HG02763 (cell line): ENCODE measurements at regions not wholly inside any gene's neighbourhood (a gene's known extent, or its start where the extent isn't known, plus 50 kb on each side); places are given as distances from the start of the nearest gene placed in this dataset.

ENCODE experiments used
- ATAC-seq: cut with Tn5 transposase; IDR thresholded peaks from one replicate; pipeline ENCODE4 v1.9.1; 2021; ENCODE audit warnings: mild to moderate bottlenecking, moderate library complexity; ENCODE audit not compliant: unreplicated experiment

DNA sequence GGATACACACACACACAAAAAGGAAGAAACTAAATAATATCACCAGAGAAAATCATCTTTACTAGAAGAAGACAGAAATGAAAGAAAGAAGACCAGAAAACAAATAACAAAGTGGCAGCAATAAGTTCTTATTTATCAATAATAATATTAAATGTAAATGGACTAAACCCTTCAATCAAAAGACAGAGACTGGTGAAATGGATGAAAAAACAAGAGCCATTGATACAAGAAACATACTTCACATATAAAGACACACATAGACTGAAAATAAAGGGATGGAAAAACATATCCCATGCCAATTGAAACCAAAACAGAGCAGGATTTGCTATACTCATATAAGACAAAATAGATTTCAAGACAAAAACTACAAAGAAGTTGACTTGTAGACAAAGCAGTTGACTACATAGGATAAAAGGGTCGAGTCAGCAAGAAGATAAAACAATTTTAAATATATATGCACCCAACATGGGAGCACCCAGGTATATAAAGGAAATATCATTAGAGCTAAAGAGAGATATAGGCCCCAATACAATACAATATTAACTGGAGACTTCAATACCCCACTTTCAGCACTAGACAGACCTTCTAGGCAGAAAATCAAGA lies 259.4 kb downstream of the EPM2A start:
- no peak for ATAC-seq

DNA sequence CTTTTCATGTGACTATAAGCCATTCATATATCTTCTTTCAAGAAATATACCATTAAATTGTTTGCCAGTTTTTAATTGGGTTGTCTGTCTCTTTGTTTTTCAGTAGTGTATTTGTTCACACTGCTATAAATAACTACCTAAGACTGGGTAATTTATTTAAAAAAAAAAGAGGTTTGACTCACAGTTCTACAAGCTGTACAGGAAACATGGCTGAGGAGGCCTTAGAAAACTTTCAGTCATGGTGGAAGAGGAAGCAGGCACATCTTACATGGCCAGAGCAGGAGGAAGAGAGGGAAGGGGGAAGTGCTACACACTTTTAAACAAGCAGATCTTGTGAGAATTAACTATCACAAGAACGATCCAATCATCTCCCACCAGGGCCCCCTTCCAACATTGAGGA lies 255.3 kb downstream of the EPM2A start:
- no peak for ATAC-seq

DNA sequence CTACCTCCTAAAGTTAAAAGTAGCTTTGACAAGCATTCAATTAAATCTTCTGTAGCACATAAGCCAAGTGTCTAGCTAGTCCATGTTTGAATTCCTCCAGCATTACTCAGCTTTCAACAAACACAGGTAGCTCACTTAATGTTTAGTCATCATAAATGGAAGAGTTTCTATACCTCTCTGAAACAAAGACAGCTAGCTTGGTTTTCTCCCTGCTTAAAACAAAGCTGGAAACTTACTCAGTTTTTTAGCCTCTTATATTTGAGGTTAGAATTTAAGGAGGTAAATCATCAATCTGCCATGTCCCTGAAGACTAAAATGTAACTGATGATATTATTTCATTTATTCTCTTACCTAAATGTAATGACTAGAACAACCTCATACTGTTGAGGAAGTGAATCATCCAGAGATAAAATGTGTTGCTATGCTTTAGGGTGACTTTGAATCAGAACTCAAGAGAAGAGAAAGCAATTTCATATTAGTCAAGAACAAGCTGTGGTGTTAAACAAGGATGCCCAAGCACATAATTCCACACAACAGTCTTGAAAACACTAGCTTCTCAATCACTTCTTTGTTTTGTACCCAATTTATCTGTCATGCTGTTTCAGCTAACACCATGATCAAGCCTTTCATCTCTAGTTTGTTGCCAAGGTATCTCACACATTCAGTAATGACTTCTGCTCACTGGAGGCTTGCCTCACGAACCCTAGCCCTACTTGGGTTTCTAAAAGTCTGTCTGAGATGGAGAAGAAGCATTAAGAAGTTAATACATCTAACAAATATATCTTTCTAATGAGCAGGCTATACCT lies 251.9 kb downstream of the EPM2A start:
- ATAC-seq = no peak

DNA sequence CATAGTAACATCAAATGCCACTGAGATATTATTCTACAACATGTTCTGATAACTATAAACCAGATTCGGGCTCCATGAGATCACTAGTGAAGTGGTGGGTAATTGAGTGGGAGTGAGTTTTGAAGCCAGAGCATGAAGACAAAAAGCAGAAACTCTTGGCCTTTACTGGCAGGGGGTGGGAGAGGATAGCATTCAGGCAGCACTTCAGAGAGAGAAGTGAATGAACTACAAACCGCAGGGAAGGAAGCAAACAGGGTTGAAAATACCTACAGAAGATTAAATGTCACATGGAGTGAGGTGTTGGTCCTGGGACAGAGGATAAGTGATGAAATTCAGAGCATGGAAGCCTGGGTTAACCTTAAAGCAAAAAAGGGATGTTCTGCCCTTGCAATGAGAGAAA lies 250.0 kb downstream of the EPM2A start:
- ATAC-seq = no peak

DNA sequence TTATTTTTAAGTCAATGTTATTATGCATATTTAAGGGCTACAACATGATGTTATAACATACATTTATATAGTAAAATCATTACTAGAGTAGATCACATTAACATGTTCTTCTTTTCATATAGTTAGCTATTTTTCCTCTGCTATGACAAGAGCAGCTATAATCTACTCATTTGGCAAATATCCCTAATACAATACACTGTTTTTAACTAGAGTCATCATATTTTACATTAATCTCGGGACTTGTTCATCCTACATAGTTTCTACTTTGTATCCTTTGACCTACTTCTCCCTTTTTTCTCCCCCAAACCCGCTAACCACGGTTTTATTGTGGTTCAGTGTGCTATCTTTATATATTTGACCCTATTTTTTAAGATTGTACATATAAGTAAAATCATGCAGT lies 249.0 kb downstream of the EPM2A start:
- no peak for ATAC-seq

DNA sequence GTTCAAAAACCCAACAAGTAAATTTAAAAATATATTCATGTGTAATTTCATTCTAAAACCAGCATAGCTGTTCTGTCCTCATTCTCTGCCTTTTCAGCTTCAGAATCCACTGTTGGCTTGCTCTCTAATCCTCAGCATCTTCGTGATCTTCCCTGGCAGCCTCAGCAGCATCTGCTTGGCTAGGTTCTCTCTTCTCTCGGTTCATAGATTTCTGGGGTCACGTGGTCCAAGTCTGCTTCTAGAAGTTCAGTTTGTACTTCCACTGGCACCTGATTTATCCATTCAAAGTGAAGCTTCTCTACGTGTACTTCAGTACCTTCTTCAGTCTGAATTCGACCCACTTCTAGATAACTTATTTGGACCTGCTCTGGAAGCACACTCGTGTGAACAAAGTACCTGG lies 245.7 kb downstream of the EPM2A start:
- no peak for ATAC-seq

DNA sequence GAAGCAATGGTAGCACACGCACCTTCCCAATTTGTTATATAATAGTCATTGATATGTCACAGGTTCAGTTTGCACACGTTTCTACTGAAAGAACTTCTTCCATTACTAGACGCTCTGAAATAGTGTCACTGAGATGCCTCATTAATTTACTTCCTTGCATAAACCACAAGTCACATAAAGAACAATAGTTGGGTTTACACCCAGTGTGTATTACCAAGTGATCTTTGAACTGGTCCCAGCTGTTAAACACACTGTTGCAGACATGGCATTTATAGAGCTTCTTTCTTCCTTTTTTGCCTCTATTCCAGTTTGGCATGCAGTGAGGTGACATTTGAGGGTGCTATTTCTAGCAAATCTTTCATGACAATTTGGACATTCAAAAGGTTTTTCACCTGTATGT lies 245.3 kb downstream of the EPM2A start:
- no peak for ATAC-seq

DNA sequence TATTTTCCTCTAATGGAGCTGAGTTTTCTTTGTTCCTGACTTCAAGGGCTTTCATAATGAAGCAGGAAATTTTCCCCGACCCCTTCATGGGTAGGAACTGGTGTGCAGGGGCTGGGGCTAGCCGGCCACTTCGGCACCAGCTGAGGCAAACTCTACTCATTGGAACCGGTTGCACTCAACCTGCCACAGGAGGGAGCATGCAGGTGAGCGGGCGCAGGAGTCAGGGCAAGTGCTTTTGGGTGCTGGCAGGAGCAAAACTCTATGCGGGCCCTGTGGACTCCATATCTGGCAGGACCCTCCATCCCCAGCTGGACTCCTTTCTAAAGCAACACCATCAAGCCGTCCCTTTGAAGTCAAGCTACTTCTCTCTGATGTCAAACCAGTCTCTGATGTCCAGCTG lies 244.2 kb downstream of the EPM2A start:
- ATAC-seq = no peak

DNA sequence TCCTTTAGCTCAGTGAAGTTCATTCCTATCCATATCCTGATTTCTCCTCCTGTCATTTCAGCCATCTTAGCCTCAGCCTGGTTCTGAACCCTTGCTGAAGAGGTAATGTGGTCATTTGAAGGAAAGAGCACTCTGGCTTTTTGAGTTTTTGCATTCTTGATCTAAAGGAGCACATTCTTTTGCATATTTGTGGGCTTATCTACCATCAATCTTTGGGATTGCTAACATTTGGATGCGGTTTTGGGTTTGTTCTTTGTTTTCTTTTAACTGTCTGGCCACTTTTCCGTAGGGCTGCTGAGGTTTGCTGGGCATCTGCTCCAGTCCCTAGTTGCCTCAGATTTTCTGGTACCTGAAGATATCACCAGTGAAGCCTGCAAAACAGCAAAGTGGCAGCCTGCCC lies 238.3 kb downstream of the EPM2A start:
- no peak for ATAC-seq

DNA sequence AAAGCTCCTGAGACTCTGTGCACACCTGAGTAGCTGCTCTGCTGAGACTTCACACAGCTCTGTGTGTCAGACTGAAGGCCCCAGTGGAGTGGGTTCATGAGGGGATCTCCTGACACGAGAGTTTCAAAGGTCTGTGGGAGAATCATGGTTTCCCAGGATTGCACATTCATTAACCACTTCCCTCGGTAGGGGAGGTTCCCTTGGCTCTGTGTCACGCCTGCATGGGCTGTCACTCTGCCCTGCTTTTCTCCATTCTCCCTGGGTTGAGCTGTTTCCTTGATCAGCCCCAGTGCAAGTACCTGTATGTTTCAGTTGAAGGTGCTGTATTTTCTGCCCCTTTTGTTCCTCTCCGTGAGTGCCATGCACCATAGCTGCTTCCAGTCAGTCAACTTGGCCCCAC lies 236.9 kb downstream of the EPM2A start:
- ATAC-seq = no peak

DNA sequence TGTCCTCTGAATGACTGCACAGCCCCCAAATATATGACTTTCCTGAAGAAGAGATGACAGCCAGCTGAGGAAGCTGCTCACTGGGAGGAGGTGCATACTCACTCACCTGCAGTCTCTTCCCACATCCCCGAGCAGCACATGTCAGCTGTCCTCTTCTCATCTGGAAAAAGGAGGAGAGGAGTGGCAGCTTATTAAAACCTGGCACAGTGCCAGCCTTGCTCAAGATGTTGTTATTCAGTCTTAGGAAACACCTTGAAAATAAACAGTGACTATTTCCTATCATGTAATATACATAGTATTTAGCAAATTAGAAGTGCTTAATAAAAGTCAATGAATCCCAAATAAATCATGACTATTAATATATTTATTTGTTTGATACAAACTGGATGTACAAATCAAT lies 232.9 kb downstream of the EPM2A start:
- no peak for ATAC-seq

DNA sequence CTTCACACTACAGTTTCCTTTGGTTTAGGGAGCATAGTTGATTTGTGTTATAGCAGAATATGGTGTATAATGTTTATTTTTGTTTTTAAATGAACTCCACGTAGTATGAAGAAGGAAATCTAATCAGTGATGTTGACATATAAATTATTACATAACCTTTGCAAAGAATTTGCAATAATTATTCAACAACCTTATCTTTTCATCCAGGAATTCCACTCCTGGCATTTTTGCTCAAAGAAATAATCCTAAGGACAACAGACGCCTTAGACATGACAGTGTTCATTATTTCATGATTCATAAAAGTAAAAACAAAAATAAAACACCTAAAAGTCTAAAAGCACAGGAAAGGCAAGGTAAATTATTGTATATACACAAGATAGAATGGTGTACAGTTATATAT lies 229.2 kb downstream of the EPM2A start:
- no peak for ATAC-seq

DNA sequence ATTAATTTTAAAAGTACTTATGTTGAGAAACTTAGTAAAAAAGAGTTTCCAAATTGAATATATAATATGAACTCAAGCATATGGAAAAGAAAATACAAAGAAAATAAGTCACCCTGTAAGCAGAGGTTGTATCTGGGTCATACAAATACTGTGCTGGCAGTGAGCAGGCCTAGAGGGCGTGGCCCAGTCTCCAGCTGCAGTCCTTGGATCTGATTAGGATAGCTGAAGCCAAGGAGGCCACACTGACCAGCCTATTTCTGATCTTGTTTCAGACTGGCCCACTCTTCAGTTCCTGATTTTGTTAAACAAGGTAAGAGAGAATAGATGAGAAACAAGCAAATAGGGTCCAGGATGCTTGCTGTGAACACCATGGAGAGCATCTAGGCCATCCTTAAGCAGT lies 228.8 kb downstream of the EPM2A start:
- ATAC-seq = no peak

DNA sequence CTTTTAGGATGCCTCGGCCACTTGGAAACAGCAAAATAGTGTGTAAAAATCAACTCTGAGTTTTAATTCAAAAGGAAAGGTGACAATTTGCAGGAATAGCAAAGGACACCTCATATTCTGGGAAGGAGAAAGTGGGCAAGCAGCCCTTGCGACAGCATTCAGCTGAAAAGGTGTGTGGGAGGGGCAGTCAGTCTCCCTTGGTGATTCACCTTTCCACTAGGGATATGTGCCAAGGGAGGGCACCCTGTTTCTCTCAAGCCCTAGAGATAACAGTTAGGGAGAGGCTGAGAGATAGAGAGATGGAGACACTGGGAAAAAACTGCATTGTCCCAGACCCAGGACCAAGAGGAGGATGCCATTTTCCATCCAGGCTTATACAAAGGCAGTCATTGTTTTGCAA lies 228.1 kb downstream of the EPM2A start:
- no peak for ATAC-seq

DNA sequence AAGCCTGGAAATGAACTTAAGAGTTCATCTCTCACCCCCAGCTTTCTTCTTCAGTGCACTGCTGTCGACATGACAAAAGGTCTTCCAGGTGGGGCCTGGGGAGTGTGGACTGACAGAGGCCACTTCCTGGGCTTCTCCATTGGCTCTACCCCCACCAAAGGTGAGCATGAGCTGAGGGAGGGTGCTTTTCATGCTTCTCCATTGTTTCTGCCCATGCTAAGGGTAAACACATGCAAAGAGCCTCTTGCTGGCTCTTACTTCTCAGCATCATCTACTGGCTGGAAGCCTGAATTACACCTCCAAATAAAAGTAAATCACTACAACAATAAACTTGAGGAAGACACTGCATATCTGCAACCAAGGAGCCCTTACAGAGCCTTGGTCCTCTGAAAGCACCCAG lies 227.2 kb downstream of the EPM2A start:
- no peak for ATAC-seq

DNA sequence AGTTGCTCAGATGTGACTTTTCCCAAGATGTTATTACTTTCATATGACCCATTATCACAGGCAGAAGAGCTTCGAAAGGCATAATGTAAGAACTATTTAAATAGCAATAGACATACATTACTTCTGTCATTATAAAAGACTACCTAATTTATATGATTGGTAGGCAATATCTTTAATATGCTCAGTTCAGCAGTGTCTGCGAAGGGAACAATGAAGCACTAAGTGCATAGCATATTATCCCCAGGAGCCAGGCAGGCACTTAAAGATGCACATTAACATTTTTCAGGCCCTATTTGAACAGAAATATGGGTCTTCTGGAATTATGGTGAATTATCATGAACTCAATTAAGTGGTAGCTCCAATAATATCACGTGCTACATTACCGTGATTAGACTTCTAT lies 217.8 kb downstream of the EPM2A start:
- ATAC-seq = no peak

DNA sequence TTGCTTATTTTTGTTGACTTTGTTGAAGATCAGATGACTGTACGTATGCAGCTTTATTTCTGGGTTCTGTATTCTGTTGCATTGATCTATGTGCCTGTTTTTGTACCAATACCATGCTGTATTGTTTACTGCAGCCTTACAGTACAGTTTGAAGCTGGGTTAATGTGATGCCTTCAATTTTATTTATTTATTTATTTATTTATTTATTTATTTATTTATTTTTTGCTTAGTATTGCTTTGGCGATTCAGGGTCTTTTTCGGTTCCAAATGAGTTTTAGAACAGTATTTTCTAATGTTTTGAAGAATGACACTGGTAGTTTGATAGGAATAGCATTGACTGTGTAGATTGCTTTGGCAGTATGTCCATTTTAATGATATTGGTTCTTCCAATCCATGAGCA lies 210.3 kb downstream of the EPM2A start:
- no peak for ATAC-seq

DNA sequence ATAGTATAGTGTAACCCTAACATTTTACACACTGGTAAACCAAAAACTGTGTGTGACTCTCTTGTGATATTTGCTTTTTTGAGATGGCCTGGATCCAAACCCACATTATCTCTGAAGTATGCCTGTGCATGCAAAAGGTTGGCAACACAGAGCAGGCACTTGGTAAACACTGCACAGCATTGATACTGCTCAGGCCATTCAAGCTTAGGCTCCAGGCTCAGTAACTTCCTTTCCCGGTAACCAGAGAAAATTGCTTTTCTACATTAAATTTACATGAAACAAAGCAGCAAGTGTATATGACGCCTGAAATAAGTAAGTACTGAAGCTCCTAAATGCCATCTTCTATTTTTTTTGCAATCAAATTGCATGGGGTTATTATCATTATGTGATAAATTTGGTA lies 205.7 kb downstream of the EPM2A start:
- ATAC-seq = no peak

DNA sequence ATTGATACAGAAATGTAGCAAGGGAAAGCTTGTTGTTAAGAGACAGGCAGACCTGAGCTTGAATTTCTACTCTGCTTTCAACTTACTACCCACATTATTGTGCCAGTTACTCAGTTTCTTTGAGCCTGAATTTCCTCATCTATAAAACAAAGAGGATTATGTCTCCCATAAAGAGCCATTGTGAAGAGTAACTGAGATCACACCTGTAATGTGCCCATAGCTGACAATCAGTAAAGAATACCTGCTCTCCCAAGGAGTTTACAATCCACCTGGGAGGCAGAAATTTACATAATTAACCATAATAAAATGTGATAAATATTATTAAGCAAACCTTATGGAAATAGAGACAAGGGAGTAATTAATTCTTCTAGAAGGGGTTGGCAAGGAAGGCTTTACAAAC lies 204.9 kb downstream of the EPM2A start:
- no peak for ATAC-seq

DNA sequence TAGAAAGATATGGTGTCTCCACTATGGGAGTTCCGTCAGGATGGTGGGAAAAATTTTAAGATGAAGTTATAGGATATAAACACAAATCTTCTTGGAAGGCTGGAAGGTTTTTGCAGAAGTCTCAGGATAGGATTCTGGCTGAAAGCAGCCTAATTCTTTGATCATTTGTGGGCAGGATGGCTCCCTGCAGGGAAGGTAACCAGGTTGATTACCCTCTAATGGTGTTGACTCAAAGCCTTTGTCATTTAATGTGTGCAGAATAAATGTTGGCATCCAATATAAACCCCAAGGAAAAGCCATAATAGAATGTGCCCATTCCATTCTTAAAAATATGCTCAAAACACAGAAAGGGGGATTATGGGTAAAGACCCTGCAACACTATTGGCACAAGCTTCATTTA lies 204.3 kb downstream of the EPM2A start:
- ATAC-seq = no peak

DNA sequence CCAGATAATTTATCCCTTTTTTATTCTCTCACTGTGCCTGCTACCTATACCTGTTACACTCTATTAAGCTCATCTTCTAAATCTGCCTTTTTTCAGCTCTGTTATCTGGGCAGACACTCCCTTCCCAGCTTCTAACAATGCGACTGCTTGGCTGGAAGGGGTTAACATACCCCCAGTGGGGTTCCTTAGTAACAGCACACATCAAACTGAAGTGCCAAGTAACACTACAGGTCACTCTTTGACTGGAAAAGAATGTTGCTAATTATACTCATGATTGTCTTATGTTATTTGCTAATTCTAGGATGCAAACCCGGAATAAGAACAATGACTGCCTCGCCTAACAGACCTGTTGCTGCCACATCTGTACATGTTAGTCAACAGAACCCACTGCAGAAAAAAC lies 203.5 kb downstream of the EPM2A start:
- no peak for ATAC-seq

DNA sequence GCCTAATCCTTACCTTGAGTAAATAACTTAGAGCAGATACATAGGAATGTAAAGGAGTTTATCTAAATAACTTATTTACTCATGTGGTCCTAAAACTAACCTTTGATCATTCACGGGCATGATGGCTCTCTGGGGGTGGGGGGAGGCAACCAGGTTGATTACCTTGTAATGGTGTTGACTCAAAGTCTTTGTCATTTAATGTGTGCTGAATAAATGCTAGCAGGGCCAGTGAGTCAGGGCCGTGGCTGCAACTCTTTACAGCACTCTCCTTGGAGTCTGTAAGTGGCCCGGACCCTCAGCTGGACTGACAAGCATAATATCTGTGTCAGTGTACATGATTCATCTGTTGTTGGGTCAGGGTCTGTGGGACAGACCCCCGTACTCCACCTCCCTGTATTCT lies 203.0 kb downstream of the EPM2A start:
- ATAC-seq = no peak

DNA sequence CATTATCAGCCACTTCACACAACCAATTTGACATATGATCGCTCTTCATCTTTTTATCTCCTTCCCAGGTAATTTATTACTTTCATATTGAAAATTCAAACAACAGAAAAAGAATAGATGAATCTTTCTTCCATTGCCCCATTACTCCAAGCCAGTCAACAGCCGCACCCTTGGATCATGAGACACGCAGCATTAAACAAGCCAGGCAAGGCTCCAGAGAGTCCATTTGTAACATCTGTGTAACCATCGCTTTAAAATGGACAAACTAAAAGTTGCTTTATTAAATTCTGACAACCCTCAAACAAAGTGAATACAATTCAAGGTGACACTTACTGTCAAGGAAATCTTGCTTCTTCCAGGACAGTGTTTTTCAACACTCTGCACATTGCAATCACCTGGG lies 200.3 kb downstream of the EPM2A start:
- ATAC-seq = no peak
